ENCODE measurements at regions not wholly inside any gene's neighbourhood (a gene's known extent, or its start where the extent isn't known, plus 50 kb on each side); places are given as distances from the start of the nearest gene placed in this dataset.

DNA sequence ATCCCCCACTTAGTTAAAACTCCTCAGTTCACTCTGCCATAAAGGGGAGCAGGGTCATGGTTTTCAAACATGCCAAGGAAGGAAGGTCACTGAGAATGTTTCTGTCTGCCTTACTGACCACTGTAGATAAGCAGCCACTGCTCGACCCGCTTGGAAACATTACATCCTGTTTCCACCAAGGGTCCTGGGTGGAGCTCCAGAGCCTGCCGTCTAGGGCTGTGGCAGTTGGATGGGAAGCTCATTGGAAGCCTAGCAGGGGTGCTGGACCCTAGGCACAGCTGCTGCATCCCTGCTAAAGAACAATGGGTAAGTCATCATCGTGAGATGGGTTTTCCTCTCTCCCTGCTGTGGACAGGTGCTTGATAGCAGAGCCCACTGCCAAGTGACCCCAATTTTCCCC, 76.0 kb upstream of the SRD5A3 start:
- TF ChIP-seq POLR2A (IDR thresholded peaks at IDR 0.05), result no peak
- TF ChIP-seq, protein P1, sequence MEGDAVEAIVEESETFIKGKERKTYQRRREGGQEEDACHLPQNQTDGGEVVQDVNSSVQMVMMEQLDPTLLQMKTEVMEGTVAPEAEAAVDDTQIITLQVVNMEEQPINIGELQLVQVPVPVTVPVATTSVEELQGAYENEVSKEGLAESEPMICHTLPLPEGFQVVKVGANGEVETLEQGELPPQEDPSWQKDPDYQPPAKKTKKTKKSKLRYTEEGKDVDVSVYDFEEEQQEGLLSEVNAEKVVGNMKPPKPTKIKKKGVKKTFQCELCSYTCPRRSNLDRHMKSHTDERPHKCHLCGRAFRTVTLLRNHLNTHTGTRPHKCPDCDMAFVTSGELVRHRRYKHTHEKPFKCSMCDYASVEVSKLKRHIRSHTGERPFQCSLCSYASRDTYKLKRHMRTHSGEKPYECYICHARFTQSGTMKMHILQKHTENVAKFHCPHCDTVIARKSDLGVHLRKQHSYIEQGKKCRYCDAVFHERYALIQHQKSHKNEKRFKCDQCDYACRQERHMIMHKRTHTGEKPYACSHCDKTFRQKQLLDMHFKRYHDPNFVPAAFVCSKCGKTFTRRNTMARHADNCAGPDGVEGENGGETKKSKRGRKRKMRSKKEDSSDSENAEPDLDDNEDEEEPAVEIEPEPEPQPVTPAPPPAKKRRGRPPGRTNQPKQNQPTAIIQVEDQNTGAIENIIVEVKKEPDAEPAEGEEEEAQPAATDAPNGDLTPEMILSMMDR (IDR thresholded peaks at IDR 0.05), result no peak
- WGBS, 2 donors, result 75 to 77% methylated on average over 4 of the region's 4 CpGs
- no peaks in the 10 kb centered on the region for H3K27me3 ChIP-seq
- H3K4me1 ChIP-seq, result no peaks in the 10 kb centered on the region
- no peak overlapping the region for H3K27ac ChIP-seq
- H3K36me3 ChIP-seq, result no peaks in the 10 kb centered on the region
- H3K9me3 ChIP-seq, result no peaks in the 10 kb centered on the region
- no peak overlapping the region for H3K4me3 ChIP-seq (replicated peaks in 1 of 3)
- peak; percentile 8 to 17 for DNase-seq
- intact Hi-C loops (cut with DNase I), result no loop called here

DNA sequence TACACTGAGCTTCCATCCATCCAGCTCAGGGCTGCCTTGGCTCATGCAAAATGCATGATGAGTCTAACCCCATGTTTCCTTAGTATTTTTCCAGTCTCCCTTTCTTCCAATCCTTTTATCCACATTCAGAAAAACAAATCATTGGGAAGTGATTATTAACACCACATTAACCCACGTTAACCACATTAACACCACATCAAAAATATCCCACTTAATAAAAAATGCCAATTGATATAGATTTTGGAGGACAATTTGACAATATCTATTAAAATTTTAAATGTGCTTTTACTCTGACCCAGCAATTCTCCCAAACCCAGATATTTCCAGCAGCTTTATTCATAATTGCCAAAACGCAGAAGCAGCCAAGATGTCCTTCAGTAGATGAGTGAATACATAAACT, 75.6 kb upstream of the SRD5A3 start:
- 89 to 92% methylated on average over 2 of the region's 2 CpGs for WGBS, 2 donors
- intact Hi-C loops (cut with DNase I), result no loop called here
- Histone ChIP-seq H3K4me3 (replicated peaks in 1 of 3) (no peak overlapping the region), H3K36me3 (no peaks in the 10 kb centered on the region), H3K27me3 (no peaks in the 10 kb centered on the region), H3K4me1 (no peaks in the 10 kb centered on the region), H3K27ac (no peak overlapping the region), H3K9me3 (no peaks in the 10 kb centered on the region)
- no peak for DNase-seq
- no peak for TF ChIP-seq POLR2A (IDR thresholded peaks at IDR 0.05)
- TF ChIP-seq, protein P1 (IDR thresholded peaks at IDR 0.05), result no peak

DNA sequence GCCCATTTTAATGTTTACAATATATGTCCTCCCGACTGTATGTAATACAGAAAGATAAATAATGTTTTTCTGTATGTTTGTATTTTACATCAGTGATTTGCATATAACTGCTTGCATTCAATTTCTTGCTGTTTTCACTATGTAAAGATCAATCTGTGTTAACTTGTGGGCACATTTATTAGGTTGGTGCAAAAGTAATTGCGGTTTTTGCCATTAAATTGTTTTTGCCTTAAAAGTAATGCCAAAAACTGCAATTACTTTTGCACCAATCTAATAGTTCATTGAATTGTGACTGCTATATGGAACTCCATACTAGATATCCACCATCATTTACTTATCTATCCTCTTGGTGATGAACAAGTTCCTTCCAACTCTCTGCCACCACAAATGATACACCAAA, 73.9 kb upstream of the SRD5A3 start:
- 82 to 83% methylated on average over 2 of the region's 2 CpGs for WGBS, 2 donors
- Histone ChIP-seq H3K4me3 (replicated peaks in 1 of 3) (no peak overlapping the region), H3K27ac (no peak overlapping the region), H3K27me3 (no peaks in the 10 kb centered on the region), H3K36me3 (no peaks in the 10 kb centered on the region), H3K4me1 (no peaks in the 10 kb centered on the region), H3K9me3 (no peaks in the 10 kb centered on the region)
- intact Hi-C loops (cut with DNase I), result no loop called here
- no peak for DNase-seq
- TF ChIP-seq, protein P1 (IDR thresholded peaks at IDR 0.05), result no peak
- no peak for TF ChIP-seq POLR2A (IDR thresholded peaks at IDR 0.05)

DNA sequence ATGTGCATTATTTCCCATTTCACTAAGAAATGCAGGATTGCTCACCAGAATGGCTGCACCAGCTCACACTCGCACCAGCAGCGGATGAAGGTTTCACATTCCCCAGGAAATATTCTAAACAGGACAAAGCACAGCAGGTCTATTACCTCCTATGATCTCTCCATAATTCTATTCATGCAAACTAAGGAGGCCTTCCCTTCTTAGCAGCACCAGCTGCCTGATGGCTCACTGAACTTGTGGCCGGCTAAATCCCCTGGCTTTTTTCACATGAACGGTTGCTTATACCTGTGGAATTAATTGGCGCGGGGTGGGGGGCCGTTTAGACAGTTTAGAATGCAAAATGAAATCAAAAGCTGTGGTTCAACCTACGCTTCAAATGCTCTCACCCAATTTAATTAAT, 73.5 kb upstream of the SRD5A3 start:
- 89 to 92% methylated on average over 8 of the region's 8 CpGs for WGBS, 2 donors
- Histone ChIP-seq H3K27me3 (no peaks in the 10 kb centered on the region), H3K4me1 (no peaks in the 10 kb centered on the region), H3K36me3 (no peaks in the 10 kb centered on the region), H3K27ac (no peak overlapping the region), H3K9me3 (no peaks in the 10 kb centered on the region), H3K4me3 (replicated peaks in 1 of 3) (no peak overlapping the region)
- no peak for DNase-seq
- intact Hi-C loops (cut with DNase I), result no loop called here
- TF ChIP-seq POLR2A (IDR thresholded peaks at IDR 0.05), result no peak
- TF ChIP-seq, protein P1 (IDR thresholded peaks at IDR 0.05), result no peak

GRCh38 chr4:55277011-55277410, 69.0 kb upstream of the SRD5A3 start:
- intact Hi-C loops (cut with DNase I), result no loop called here
- Histone ChIP-seq H3K36me3 (no peaks in the 10 kb centered on the region), H3K27me3 (no peaks in the 10 kb centered on the region), H3K27ac (no peak overlapping the region), H3K4me3 (replicated peaks in 1 of 3) (no peak overlapping the region), H3K9me3 (no peaks in the 10 kb centered on the region), H3K4me1 (no peaks in the 10 kb centered on the region)
- no peak for DNase-seq
- TF ChIP-seq POLR2A (IDR thresholded peaks at IDR 0.05), result no peak
- TF ChIP-seq, protein P1 (IDR thresholded peaks at IDR 0.05), result no peak
- WGBS, 2 donors, result 94 to 99% methylated on average over 2 of the region's 2 CpGs
